Upper lobe of left lung (tissue), 6 donors: ENCODE measurements at regions not wholly inside any gene's neighbourhood (a gene's known extent, or its start where the extent isn't known, plus 50 kb on each side); places are given as distances from the start of the nearest gene placed in this dataset.

Experiments
- ATAC-seq, 2 donors: fragments of 200-7000 bp; cut with Tn5 transposase; one replicate each; pipeline ENCODE4 v1.9.1; 2022; ENCODE audit warnings: mild to moderate bottlenecking in 2 of 2, moderate library complexity in 2 of 2; ENCODE audit not compliant: low FRiP score in 2 of 2
- DNase-seq, 2 donors: peaks; one replicate each; pipeline ENCODE4 v3.0.0-alpha.2; 2019 to 2020
- H3K27ac ChIP-seq, 4 donors: fragments of 200-600 bp; sonication (generic); one replicate each; pipeline ENCODE4 v1.5.1; 2016 to 2019
- H3K27me3 ChIP-seq, 4 donors: fragments of 200-600 bp; sonication (generic); one replicate each; pipeline ENCODE4 v1.5.1; 2017 to 2019
- H3K36me3 ChIP-seq, 4 donors: fragments of 200-600 bp; sonication (generic); one replicate each; pipeline ENCODE4 v1.5.1; 2016 to 2019
- H3K4me1 ChIP-seq, 4 donors: fragments of 200-600 bp; sonication (generic); one replicate each; pipeline ENCODE4 v1.5.1; 2018 to 2019
- H3K4me3 ChIP-seq, 4 donors: fragments of 200-600 bp; sonication (generic); one replicate each; pipeline ENCODE4 v1.5.1; 2017 to 2019; ENCODE audit warnings: mild to moderate bottlenecking in 2 of 4, moderate library complexity in 1 of 4
- H3K9me3 ChIP-seq, 4 donors: fragments of 200-600 bp; sonication (generic); one replicate each; pipeline ENCODE4 v1.5.1; 2018 to 2019
- EP300 ChIP-seq, 4 donors: sonication (generic); formaldehyde crosslinking; IDR thresholded peaks; one replicate each; pipeline ENCODE4 v1.5.1; 2017; ENCODE audit warnings: antibody characterized with exemption in 4 of 4, control low read depth in 2 of 4
- POLR2A ChIP-seq, 4 donors: fragments of 450-650 bp; IDR thresholded peaks; one replicate each; pipeline ENCODE4 v1.5.1; 2016 to 2017; ENCODE audit warnings: antibody characterized with exemption in 4 of 4, mild to moderate bottlenecking in 2 of 4
- POLR2AphosphoS5 ChIP-seq, 2 donors: sonication (generic); formaldehyde crosslinking; IDR thresholded peaks; one replicate each; pipeline ENCODE4 v1.5.1; 2017; ENCODE audit warnings: antibody characterized with exemption in 2 of 2
- WGBS, 2 donors: methylation state at CpG; one replicate each; pipeline ENCODE4 v1.1.5; 2017 to 2018; 5-methylcytosine and 5-hydroxymethylcytosine counted together
- TF ChIP-seq, protein P1 (sequence below), 6 experiments: fragments of 450-650 bp in 4 of 6; fragments of 200-600 bp in 2 of 6; sonication (generic) in 2 of 6; IDR thresholded peaks; one replicate each; pipeline ENCODE4 v1.5.1; 2016 to 2019; ENCODE audit warnings: antibody characterized with exemption in 6 of 6
- donor health status: DM: no; HTN: no; CAD: no; lungs with moderate emphysema.
- donor health status: DM: no; HTN: yes; CAD: no; lungs with severe emphysema.

- Histone ChIP-seq H3K36me3 (no peaks in the 10 kb centered on the region), H3K4me3 (no peak overlapping the region), H3K27me3 (no peaks in the 10 kb centered on the region), H3K9me3 (no peaks in the 10 kb centered on the region), H3K4me1 (no peaks in the 10 kb centered on the region), H3K27ac (no peak overlapping the region)
- no peak for TF ChIP-seq POLR2AphosphoS5 (IDR thresholded peaks at IDR 0.05)
- no peak for TF ChIP-seq EP300 (IDR thresholded peaks at IDR 0.05)
- no peak for TF ChIP-seq POLR2A (IDR thresholded peaks at IDR 0.05)
- TF ChIP-seq, protein P1, sequence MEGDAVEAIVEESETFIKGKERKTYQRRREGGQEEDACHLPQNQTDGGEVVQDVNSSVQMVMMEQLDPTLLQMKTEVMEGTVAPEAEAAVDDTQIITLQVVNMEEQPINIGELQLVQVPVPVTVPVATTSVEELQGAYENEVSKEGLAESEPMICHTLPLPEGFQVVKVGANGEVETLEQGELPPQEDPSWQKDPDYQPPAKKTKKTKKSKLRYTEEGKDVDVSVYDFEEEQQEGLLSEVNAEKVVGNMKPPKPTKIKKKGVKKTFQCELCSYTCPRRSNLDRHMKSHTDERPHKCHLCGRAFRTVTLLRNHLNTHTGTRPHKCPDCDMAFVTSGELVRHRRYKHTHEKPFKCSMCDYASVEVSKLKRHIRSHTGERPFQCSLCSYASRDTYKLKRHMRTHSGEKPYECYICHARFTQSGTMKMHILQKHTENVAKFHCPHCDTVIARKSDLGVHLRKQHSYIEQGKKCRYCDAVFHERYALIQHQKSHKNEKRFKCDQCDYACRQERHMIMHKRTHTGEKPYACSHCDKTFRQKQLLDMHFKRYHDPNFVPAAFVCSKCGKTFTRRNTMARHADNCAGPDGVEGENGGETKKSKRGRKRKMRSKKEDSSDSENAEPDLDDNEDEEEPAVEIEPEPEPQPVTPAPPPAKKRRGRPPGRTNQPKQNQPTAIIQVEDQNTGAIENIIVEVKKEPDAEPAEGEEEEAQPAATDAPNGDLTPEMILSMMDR (IDR thresholded peaks at IDR 0.05) = no peak
- ATAC-seq (no peak), DNase-seq (no peak)
- WGBS, 2 donors = 31 to 53% methylated on average over 1 of the region's 1 CpG
Measured at GRCh38 chr5:92380069-92380770, 997.1 kb upstream of the ARRDC3 start.

GRCh38 chr5:92378966-92379611 lies 996.0 kb upstream of the ARRDC3 start:
- 69 to 71% methylated on average over 9 of the region's 9 CpGs for WGBS, 2 donors
- DNase-seq = peak in 1 of 2 donors; percentile 6

GRCh38 chr5:92374859-92375258 lies 991.7 kb upstream of the ARRDC3 start:
- Histone ChIP-seq H3K9me3 (peaks cover 0 to 3% (median 0%) of the 10 kb centered on the region in 4 donors), H3K4me3 (no peak overlapping the region), H3K27me3 (no peaks in the 10 kb centered on the region), H3K4me1 (no peaks in the 10 kb centered on the region), H3K27ac (no peak overlapping the region), H3K36me3 (no peaks in the 10 kb centered on the region)
- ATAC-seq (no peak), DNase-seq (peak in 1 of 2 donors; percentile 75)
- WGBS, 2 donors = 94 to 97% methylated on average over 8 to 19 of the region's 20 CpGs
- TF ChIP-seq POLR2A (IDR thresholded peaks at IDR 0.05) = no peak
- TF ChIP-seq POLR2AphosphoS5 (IDR thresholded peaks at IDR 0.05) = no peak
- TF ChIP-seq, protein P1 (IDR thresholded peaks at IDR 0.05) = no peak
- no peak for TF ChIP-seq EP300 (IDR thresholded peaks at IDR 0.05)

More at GRCh38 chr5:92378966-92379611, 996.0 kb upstream of the ARRDC3 start:
- peaks cover 0 to 3% (median 0%) of the 10 kb centered on the region in 4 donors for H3K9me3 ChIP-seq
- H3K4me1 ChIP-seq = no peaks in the 10 kb centered on the region
- H3K27ac ChIP-seq = no peak overlapping the region
- H3K36me3 ChIP-seq = no peaks in the 10 kb centered on the region
- TF ChIP-seq EP300 (IDR thresholded peaks at IDR 0.05) = no peak
- no peak for TF ChIP-seq POLR2AphosphoS5 (IDR thresholded peaks at IDR 0.05)
- TF ChIP-seq, protein P1 (IDR thresholded peaks at IDR 0.05) = no peak
- TF ChIP-seq POLR2A (IDR thresholded peaks at IDR 0.05) = no peak
- no peak overlapping the region for H3K4me3 ChIP-seq
- no peaks in the 10 kb centered on the region for H3K27me3 ChIP-seq
- ATAC-seq = no peak

- 91 to 100% methylated on average over 1 of the region's 1 CpG for WGBS, 2 donors
- no peaks in the 10 kb centered on the region for H3K36me3 ChIP-seq
- no peaks in the 10 kb centered on the region for H3K27me3 ChIP-seq
- ATAC-seq (no peak), DNase-seq (no peak)
- no peak overlapping the region for H3K4me3 ChIP-seq
- no peak for TF ChIP-seq POLR2AphosphoS5 (IDR thresholded peaks at IDR 0.05)
- TF ChIP-seq, protein P1 (IDR thresholded peaks at IDR 0.05) = no peak
- TF ChIP-seq POLR2A (IDR thresholded peaks at IDR 0.05) = no peak
- TF ChIP-seq EP300 (IDR thresholded peaks at IDR 0.05) = no peak
- peaks cover 0 to 3% (median 0%) of the 10 kb centered on the region in 4 donors for H3K9me3 ChIP-seq
- H3K27ac ChIP-seq = no peak overlapping the region
- H3K4me1 ChIP-seq = no peaks in the 10 kb centered on the region
Measured at GRCh38 chr5:92372766-92373165, 989.6 kb upstream of the ARRDC3 start.
